GM19043 (cell line): ENCODE measurements at regions not wholly inside any gene's neighbourhood (a gene's known extent, or its start where the extent isn't known, plus 50 kb on each side); places are given as distances from the start of the nearest gene placed in this dataset.

Experiments
- ATAC-seq: cut with Tn5 transposase; IDR thresholded peaks from one replicate; pipeline ENCODE4 v1.9.1; 2021; ENCODE audit warnings: low read depth; ENCODE audit not compliant: unreplicated experiment

DNA sequence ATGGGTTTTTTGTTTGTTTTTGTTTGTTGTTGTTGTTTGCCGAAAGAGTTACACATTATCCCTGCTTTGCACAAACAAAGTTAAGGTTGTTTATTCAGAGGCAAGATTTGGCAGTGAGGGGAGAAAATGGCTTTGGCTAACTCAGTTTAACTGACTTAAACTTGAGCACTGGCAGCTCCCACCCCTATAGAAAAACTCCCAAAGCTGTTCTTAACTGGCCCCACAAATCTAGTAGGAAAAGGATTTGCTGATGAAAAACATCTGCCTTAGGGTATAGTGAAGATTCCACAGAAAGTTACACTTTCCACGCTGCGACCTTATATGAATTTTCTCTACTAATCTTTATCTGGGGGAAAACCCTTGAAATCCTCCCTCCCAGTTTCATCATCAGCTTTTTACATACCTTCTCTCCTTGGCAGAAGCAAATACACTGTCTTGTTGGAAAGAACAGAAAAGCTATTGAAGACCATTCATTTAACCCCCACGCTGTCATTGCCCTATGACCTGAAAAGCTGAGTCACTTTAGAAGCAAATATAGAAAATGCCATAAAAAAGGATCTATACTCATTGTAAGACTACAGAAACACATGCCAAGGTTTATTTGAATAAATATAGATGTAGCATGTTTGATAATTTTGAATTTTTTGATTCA is 551.7 kb downstream of the NR2F2 start:
- ATAC-seq, result no peak

DNA sequence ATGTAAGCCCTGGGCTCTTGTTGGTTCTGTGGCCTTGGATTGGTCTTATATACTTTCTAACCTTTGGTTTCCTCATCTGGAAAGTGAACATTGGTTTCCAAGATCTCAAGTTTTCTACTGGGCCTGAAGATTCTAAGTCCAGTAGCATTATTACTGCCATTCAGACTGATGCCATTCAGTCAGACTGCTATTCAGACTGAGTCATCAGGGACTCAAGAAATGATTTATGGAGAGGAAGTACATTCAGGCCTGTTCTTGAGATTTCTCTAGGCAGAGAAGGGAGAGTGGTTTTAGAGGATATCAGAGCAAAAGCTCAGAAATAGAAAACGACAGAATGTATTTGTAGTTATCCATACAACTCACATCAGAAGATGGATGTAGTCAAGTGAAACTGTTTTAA is 557.2 kb downstream of the NR2F2 start:
- ATAC-seq, result no peak

DNA sequence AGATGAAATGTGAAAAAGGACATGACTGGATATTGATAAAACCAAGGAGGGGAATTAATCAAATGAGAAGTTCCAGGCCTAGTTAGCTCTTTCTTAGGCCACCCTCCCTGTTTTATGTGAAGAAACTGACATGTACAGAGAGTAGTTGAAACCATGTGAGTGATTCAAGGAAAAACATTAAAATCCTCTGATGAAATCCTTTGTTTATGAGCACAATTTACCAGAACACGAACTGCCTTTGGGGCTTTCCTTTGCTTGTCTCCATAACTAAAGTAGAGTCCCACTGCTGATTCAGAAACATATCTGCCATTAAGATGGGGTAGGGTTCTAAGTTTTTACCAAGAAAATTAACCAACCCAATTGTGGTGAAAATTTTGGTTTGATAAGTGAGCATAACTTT is 558.3 kb downstream of the NR2F2 start:
- no peak for ATAC-seq

DNA sequence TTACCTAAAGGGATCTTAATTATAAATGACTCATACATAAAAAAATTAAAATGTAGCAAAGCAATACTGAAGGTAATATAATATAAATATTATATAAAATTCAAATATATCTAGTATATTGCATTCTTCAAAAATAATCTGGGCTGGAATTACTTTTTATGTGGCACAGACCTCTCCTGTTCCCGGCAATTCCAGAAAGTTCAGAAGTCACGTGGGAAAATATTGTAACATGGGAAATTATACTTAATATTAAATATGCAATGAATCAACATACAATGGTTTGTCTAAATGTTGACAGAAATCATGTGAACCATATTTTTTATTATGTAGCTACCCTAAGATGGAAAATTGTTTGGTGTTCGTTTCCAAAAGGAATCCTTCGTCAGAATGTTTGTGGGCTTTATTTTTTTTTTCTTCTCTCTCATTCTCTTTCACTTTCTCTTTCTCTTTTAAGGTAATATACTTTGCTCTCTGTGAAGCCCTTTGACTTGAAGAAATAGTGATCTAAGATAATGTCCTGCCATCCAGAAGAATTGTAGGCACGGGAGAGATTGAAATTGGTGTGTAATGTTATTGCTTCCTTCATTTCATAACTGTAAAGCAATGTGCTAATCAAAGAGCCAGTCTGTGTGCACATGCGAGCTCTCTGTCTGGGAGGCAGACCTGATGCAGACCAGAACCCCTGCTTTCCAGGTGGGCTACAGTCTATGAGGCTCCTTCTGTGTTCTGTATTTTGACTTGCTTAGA is 559.4 kb downstream of the NR2F2 start:
- ATAC-seq, result no peak

DNA sequence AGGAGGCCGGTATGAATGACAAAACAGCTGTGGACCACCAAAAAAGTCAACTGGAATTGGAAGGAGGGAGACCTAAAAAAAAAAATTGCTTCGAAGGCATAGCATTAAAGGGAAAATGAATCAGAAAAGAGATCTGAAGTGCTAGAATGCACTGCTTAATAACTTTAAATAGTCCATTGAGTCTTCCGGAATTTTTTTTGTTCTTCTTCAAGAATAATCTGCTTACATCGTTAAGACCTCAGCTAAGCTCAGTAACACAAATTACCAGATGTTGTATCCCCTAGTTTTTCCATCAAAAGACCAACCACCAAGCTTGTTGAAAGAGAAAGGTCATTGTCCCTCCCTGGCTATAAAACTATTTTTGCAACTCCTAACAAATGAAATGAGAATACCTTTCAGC is 560.5 kb downstream of the NR2F2 start:
- no peak for ATAC-seq

DNA sequence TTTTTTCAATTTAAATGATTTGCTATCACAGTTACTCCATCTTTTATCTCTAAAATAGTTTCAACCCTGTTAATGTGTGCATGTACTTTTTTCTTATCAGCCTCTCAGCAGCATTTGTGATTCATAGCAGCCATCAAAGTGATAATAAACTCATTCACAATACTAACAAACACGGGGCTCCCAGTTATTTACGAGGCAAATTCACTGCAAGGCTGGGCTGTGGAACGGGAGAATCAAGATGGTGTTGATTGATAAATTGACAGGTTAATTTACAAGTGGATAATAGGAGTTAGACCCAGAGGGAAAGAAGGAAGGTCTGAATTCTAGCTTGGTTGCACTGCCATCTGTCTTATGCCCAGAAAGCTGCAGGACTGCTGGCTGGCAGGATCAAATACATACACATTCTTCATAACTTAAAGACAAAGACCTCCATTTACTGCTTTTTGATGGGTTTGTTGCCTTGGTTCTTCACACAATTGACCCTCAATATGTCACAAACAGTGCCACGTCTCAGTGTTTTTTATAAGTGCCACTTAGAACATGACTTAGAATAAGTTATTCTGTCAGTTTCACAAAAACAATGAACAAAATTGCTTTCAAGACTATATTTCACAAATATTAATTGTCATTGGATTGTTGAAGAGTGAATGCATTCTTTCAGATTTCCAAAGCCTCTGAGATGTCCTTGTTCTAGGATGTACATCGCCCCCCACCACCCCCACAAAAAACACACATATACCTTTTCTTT is 562.8 kb downstream of the NR2F2 start:
- no peak for ATAC-seq

DNA sequence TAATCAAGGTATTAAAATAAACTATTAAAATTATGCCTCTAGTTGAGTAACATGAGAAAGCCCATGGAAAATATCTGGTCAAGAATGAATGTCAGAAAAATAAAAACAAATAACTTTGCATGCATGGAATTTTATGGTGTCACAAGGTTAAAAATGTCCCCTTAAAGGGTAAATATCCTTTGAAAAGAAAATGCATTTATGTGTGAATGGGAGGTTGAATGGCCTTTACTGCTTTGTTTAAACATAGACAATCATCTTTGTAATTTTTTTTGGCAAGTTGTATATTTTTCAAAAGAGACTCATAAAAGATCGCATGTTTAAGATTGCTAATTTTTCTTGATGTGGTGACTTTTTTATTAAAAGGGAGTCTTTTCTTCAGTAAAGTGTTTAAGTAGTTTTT is 564.2 kb downstream of the NR2F2 start:
- ATAC-seq, result no peak

DNA sequence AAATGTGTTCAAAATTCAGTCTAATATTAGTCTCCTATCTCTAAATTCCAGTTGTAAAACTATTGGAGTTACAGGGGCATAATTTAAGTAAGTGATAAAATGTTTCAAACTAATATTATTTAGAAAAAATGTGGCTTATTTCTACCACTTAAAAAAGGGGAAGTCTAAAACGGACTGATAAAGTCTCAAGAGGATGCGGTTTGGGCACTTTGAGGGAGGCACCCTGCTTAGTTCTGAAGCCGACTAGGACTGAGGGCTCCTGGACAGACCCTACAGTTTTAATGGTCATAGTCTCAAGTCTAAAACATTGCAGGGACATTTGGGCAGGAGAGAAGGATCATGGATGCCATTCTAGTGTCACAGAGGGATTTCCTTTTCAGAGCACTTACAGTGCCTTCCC is 566.3 kb downstream of the NR2F2 start:
- ATAC-seq, result no peak

DNA sequence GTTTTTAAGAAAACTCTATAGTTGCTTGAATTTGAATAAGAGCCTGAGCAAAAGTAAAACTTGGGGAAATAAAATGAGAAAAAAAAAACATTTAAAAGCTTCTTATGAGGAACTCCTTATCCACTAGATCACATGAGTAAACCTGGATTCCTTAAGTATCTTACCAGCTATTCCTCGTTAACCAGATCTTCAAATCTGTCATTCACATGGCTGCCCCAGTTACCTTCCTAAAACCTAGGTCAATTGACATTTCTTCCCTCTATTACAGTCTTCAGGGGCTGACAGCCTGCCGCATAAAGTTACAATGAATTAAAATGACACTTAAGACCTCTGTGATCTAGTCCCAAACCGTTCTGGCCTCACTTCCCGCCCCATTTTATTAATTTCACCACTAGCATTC is 583.6 kb downstream of the NR2F2 start:
- no peak for ATAC-seq

DNA sequence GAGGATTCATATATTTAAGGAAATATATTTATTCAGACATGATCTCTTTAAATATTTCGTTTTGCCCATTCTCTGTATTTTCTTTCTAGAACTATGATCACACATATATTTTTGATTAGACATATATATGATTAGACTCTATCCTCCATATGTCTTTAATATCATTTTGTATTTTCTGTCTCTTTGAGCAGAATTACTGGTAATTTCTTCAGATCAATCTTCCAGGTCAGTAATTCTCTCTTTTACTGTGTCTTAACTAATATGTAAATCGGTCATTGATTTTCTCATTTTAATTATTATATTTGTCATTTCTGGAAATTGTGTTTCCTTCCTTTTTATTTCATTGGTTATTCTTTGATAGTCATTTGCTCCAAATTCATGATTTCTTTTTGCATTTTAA is 586.2 kb downstream of the NR2F2 start:
- ATAC-seq, result no peak

DNA sequence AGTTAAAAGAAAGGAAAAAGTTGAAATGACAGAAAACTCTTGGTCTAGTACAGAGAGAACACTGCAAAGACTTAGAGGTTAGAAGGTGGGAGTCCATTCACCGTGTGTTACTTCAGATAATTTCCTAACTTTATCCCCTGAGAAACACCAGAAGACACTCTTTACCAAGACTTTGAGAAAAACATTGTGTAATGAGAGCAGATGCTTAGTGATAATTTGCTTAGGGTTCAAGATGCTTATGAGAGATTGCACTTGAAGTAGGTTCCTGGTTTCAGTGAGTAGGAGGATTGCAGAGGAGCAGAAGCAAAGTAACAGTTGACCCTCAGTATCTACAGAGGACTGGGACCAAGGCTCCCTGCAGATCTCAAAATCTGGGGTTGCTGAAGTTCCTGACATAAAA is 594.1 kb downstream of the NR2F2 start:
- no peak for ATAC-seq

DNA sequence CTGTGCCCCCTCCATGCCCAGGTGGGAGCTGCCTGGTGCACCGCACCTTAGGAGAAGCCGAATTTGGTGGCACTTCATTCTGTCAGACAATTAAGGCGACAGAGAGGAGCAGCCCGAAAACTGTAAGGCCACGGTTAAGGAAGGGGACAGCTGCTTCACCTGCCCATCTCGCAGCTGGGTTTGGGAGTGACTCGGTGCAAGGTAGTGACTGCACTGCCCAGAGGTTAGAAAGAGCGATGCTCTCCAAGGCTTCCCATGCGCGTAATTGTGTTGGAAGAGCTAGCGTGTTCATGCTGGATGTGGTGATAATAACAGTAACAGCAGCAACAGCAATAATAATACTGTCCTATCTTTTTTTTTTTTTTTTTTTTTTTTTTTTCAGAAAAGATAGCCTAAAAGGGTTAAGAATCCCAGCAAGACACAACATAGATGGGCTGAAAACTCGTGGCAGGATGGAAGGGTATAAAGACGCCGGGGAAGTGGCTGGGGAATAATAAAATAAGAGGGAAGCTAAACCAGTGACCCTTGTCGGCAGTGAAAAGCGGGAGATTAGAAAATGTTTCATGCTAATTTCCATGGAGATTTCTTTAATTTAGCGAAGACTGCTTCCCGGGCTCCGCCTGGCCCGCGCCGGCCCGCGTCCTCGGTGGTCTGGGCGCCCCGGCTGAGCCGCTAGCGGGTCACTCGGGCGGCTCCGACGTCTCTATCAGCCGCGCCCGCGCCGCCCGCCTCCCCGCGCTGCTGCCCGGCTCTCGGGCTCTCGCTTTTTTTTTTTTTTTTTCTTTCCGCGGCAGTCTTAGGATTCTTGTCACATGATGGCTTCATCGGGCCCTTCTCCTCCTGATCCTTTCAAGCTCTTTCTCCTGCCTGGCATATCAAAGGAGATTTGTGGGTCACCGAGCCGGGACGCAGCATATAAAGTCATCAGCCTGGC is 617.1 kb downstream of the NR2F2 start:
- ATAC-seq, result no peak

DNA sequence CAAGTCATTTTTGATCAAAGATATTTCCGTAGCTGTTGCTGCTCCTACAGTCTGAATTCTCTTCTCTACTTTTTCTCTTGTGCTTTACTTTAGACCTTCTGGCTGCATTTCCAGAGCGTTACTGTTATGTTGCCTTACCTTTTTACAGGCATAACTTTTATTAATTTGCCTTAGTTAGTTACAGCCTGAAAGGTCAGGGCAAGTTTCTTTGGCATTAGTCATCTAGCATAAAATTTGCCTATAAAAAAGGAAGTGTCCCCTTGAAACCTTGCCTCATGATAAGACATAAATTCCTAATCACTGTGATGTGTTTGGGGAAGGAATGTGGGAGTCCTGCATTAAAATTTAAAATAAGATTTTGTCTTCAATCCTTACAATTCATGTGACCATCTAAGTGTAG is 618.5 kb downstream of the NR2F2 start:
- no peak for ATAC-seq

DNA sequence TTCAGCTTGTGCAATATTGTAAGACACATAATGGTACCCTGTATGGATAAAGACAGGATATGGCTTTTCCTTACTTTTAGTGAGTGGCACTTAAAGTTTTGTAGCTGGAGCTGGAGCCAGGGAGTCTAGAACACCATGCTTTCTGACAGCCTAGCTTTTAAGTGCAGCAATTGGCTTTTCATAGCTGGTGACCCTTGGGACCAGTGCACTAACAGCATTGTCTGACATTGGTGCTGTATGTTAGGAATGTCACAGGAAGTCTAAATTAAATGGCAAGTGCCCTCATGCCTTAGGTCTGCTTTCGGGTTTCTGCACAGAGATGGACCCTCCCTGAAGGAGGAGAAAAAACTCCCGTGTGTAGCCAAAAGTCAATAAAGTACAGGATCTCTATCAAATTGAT is 628.2 kb downstream of the NR2F2 start:
- no peak for ATAC-seq

DNA sequence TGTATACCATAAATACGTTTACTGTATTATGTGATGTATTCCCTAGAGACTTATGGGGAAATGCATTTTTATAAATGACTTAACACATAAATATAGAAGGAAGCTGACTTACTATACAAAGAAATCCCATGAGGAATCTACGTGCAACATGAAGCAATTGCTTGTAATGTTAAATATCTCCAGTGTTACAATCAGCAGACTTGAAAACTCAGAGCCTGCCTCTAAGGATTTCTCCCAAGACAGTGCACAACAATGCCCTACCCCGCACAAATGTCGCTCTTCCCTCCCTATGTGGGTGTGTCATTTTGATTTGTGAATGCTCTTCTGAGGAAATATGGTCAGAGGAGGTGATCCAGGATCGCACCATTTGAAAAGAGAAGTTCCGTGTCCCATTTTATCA is 629.0 kb downstream of the NR2F2 start:
- ATAC-seq, result no peak

DNA sequence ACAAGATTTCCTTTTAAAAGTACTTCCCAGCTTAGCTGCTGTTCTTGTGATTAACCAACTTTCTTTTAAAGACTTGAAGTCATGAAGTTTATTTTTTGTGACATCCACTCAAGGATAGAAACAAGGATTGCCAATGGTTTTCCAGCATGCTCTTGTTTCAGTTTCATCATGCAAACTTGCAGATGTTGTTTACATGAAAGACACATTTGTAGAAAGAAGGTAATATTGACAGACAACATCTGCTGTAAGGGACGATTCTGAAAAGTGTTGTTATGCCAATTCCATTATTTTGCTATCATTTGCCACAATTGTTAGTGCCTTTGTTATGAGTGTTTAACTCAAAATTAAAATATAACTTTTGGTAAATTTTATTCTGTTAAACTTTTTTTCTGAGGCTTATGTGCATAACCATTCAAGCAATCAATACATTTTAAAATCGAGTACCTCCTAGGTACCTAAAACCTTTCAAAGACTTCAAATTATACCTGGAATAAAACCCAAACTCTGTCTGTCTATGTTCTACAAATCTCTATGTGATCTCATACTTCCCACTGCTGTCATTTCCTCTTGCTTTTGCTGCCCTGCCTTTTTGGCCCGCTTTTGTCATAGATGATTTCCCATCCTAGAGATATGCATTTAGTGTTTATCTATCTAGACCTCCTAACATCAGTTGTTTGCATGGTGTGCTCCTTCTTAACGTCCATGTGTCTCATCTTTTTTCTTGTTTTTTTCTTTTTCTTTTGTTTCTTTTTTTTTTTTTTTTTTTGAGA is 630.4 kb downstream of the NR2F2 start:
- no peak for ATAC-seq

DNA sequence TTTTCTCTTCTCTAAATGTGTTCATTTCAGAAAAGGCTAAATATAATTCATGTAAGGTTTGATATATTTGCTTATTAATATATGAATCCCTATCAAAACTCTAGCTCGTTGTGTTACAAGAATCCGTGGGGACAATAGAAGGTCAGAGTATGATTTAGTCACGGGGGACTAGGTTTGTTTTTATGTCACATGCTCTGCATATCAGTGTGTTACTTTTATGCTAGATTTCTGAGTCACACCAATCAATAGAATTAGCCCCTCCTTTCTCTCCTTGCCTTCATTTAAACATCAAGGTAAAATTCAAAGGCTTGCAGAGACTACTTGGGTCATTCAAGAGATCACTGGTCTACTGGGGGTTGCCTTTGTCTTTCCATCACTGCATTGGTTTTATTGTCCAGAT is 636.1 kb downstream of the NR2F2 start:
- ATAC-seq, result no peak

DNA sequence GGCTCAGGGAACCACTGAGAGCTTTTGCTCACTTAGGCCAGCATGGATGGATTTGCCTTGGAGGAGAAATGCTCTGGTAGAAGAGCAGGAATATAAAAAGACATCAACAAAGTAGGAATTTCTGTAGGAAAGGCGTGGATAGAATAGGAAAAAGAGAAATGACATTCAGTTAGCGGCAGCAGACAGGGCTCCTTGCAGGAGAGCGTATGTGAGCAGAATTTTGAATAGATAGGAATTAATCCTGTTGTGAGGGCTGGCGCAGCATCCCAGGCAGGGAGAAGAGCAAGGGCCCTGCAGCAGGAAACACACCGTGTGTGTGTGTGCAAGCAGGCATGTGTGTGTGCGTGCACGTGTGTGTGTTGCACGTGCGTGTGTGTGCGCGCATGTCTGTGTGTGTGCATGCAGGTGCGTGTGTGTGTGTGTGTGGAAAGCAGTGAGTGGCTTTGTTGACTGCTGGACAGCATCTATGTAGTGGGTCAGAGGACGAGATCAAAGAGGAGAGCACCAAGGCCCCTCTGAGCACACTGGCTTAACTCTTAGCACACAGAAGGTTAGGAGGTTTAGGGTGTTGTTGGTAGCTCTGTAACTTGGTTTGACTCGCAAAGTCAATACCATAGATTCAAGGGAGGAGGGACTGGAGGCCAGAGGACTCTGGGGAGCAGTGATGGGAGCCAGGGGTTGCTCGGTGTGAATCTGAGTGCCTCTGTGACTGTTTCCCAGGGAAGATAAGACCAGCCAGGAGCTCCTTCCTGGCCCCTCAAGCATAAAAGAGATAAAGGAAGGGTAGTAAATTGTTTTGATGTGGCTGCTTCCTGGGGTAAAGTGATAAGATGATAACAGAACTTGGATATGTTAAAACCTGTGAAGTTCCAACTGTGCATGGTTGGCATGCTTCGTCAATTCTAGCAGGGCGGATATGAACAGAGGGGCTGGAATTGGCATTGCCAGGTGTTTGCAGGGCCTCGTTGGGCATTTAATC is 639.5 kb downstream of the NR2F2 start:
- ATAC-seq, result no peak

DNA sequence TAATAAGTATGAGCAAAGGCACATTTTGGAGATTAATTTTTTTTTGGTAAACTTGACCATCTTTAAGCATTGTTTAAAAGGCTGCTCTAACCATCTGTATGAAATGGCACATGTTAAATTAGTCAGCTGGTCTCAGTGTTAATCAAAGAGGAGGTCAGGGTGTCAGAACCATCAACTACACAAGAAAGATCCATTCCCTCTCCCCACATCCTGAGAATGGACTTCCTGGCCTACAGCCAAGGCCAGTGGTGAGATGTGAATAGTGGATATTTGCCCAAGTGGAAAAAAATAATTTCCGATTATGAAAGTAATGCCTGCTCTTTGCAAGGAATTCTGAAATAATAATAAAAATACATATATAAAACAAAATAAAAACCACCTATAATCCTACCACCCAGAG is 641.7 kb downstream of the NR2F2 start:
- no peak for ATAC-seq
